ENCODE measurements at regions not wholly inside any gene's neighbourhood (a gene's known extent, or its start where the extent isn't known, plus 50 kb on each side); places are given as distances from the start of the nearest gene placed in this dataset.
A peak's percentile ranks its signal among the peaks of the same experiment; 100 is the strongest.

DNA sequence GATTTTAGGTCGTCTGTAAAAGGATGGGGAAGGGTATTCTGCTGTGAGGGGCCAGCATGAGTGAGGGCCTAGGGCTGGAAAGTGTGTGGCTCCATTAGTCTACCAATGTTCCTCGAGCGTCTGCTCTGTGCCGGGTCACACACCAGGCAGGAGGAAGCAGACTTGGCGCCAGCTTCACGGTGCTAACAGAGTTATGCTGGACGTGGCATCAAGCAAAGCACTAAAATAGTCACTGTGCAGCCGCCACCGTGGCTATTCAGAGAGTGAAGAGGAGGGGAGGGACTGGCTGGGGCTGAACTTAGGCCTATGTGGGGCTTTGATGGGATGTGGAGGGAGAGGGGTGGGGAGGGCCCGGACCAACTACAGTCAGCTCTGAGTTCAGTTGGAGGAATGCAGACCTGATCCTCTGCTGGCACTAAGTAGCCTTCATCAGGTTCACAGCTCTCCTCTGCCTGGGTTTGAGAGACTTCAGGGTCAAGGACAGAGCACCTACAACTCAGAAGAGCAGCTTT lies 83.9 kb upstream of the MSX1 start:
- DNase-seq = no peak
- intact Hi-C loops (cut with DNase I) = no loop called here

DNA sequence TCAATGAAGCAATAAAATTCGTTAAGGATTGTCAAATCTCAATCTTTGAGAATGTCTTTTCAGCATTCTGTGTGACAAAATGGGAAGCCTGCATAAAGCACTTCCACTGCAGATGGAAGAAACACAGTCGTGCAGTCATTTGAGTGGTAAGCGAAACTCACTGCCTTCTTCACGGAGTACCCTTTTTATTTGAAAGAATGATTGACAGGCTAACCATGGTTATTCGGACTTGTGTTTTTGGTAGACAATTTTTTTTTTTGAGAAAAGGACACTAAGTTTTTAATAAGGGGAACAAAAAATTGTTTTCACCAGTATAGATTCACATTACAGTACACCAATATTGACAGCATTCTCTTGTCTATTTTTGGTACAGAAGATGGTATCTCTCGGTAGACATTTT lies 86.9 kb upstream of the MSX1 start:
- DNase-seq = no peak
- intact Hi-C loops (cut with DNase I) = no loop called here

DNA sequence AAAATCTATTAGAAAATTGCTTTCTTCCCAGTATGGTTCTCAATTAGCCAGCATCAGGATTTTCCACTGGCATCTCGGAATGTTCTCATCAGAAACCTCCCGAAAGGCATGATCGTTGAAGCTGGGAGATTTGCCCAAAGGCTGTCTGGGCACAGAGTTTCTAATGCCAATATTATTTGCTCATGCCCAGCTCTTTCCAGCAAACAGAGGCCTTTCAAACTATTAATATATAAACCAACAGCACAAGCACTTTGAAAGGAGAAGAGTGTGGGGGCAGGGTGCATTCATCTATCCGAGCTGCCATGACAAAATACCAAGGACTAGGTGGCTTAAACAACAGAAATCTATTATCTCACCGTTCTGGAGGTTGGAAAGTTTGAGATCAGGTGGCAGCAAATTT lies 88.3 kb upstream of the MSX1 start:
- intact Hi-C loops (cut with DNase I) = no loop called here
- no peak for DNase-seq

DNA sequence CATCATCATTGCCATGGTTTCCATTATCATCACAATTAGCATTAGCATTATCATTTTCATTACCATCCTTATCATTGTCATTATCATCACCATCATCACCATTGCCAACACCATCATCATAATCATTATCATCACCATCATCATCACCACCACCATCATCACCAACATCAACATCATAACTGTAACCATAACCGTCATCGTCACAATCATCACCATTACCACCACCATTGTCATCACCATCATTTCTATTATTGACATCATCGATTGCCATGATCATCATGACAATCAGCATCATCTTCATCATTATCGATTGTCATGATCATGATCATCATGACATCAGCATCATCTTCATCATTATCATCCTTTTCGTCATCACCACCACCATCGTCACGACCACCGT lies 88.9 kb upstream of the MSX1 start:
- no peak for DNase-seq
- intact Hi-C loops (cut with DNase I) = no loop called here

DNA sequence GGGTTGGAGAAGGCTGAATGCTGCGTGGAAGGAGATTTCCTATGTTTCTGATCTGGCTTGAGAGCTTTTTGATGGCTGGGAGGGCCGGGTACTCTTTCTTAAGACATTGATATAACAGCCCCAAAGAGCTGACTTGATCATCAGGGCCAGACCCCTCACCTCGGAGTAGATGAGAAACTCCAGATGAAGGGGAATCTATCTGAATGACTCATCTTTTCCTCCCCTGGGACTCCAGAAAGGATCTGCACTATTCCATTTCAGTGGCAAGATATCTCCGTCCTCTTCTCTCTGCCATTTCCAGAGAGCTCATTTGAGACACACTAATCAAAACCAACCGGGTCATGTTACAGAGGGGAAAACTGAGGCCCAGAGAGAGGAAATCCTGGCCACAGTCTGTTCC lies 92.9 kb upstream of the MSX1 start:
- intact Hi-C loops (cut with DNase I) = no loop called here
- no peak for DNase-seq

DNA sequence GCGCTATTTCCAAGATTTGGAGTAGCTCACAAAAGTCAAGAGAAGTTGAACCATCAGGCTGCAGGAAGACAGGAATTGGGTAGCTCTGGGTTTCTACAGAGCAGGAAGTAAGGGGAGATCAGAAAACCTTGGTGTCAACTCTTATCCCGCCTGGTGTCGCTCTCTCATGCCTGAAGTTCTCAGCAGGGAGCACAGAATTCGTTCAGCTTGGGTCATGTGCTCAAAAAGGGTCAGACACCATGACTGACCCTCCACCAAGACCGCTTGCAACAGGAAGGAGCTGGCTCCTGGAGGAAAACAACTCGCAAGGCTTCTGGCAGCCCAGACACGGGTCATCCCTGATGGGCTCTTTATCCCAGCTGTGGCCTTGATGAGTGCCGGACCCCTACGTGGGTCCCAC lies 93.7 kb upstream of the MSX1 start:
- intact Hi-C loops (cut with DNase I) = no loop called here
- peak in 1 of 10 donors; percentile 19 for DNase-seq

DNA sequence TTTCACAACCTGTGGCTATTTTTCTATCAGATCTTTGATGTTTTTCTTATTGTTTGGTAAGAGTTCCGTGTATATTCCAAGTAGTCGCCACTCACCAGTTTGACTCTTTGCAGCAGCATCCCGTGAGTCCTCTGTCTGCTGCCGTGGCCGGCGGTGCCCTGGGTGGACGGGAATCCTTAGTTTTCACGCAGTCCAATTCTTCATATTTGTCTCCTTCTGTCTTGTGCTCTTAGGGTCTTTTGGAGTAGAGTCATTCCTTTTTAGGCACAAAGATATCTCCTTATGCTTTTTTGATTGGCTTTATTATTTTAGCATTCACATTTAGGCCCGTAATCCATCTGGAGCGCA lies 94.9 kb upstream of the MSX1 start:
- intact Hi-C loops (cut with DNase I) = no loop called here
- peak in 1 of 10 donors; percentile 55 for DNase-seq

DNA sequence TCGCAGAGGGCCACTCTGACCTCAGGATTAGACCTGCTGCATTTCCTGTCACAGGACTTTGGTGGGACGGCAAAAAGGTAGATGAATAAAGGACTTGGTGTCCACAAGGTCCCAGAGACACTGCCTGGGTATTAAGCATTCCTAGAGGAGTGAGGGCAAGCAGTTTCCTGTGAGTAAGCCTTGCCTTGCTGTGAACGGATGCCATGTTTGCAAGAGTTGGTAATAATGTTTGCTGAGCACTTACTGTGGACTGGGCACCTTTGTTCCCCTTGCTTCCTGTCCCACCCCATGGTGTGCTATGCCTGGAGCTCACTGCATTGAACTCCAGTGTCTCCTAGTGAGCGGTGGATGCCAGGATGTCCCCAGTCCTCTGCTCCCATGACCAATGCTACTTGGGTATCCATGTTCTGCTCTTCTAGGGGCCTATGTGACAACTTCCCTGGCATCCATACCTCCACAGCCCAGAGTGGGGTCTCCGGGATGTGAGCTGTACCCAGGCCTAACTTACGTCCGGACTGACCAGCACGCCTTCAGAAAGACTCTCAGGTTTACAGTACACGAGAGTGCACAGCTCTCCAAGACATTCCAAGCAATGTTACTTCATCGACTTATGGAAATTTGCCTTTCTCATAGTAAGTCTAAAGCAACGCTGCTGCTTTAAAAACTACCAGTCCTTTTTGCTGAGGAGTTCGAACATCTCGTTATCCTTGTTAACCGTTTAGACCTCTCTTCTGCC lies 95.5 kb upstream of the MSX1 start:
- intact Hi-C loops (cut with DNase I) = no loop called here
- DNase-seq = peak in 1 of 10 donors; percentile 12

DNA sequence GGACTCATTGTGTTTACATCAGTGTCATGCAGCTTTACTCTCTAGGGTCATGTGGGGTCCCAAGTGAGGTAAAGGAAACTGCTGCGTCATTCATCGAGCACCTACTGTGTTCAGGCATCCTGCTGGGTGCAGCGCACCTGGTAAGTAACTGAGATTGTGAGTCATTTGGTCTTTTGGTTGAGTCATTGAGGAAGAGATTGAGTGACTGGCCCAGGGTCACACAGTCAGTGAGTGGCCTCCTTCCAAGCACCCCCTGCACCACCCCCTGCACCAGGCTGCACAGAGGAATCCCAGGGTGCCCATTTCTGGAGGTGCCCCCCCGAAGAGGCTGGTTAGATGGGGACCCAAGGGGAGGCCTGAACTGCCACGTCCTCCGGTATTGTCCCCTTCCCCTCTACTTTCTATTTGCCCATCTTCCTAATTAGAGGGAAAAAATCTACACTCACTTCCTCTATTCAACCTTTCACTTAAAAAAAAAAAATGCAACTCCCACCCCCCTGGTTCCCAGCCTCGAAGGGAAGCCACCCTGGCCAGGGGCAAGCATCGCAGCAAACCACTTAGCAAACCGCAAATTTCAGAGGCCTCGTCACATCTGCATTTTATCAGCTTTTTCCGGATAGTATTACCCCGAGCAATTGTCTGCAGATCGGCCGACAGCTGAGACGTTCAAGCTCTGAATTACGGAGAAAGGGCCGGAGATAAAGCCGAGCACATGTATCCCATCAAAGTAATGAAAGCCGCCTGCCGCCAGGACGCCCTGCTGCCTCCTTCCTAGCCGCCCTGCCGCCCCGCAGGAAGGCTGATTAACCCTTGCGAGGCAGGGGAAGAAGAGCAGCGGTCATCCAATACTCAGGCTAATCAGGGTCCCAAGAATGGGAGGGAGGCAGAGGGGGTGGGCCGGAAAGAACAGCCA lies 96.3 kb upstream of the MSX1 start:
- DNase-seq = peak in 1 of 10 donors; percentile 42
- intact Hi-C loops (cut with DNase I) = no loop called here

DNA sequence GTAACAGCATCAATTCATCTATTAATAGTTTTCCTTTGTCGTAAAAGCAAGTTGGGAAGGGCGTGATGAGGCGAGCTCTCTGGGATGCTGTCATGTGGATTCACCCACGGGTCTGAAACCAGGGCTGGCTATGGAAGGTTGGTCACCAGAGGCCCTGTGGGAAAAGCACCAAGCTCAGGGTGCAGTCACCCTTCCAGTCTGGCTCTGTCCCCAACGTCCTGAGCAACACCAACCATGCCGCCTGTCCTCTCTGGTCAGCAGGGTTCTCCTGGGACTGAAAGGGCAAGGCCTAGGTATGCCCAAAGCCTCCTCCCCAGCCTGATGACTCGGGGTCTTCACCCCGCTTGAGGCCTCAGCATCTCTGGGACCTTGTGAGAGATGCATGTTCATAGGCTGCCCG lies 97.2 kb upstream of the MSX1 start:
- DNase-seq = peak in 1 of 10 donors; percentile 67
- intact Hi-C loops (cut with DNase I) = no loop called here

DNA sequence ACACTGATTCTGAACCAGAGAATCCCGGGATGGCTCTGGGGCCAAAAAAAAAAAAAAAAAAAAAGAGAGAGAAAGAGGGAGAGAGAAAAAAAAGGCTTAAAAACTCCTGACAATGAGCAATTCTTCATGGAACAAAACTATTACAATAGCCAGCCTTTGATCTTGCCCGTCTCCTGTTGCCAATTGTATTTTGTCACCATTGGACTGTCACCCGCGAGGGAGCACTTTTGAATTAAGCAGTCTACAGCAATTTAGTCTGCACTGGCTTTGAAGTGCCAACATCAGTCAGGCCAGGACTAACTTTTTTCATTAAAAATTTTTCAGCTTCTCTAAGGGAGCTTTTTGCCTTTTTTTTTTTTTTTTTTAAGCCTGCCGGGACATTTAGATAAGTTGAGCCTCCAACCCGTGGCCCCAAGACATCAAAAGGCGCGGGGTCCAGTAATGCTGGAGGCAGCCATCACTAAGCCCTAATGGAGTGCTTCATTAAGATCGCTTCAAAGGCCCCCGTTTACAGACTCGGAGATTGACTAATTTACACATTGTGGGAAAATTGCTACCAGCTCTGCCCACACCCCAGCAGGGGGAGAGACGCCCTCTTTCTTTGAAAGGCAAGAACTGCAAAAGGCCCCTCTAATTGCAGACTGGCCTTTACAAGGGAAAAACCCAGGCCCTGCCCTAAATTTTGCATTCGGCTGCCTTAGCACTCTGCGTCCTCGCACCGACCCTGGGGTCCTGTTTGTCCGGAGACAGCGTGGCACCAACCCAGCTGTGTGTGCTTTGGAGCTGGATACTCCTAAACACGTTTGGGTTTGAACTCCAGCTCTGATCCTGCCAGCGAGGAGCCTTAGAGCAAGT lies 98.1 kb upstream of the MSX1 start:
- intact Hi-C loops (cut with DNase I) = no loop called here
- DNase-seq = peak in 2 of 10 donors; percentile 23 to 80

DNA sequence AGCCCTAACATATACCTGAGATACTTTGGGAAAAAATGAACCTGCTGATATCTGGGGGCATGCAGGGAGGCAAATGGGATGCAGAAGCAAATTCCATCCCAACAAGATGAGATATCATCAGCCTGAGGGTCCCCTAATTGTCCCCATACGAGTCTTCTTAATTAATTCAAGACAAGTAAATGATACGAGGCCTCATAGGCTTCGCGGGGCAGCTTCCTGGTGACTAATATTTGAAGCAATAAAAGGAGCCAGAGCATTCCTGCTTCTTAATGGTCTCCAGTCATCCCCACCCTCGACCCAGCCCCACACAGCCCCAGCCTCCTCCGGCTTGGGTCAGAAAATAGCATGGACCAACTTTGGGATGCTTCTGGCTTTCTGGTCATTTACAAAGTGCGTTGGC lies 99.6 kb upstream of the MSX1 start:
- intact Hi-C loops (cut with DNase I) = no loop called here
- no peak for DNase-seq

DNA sequence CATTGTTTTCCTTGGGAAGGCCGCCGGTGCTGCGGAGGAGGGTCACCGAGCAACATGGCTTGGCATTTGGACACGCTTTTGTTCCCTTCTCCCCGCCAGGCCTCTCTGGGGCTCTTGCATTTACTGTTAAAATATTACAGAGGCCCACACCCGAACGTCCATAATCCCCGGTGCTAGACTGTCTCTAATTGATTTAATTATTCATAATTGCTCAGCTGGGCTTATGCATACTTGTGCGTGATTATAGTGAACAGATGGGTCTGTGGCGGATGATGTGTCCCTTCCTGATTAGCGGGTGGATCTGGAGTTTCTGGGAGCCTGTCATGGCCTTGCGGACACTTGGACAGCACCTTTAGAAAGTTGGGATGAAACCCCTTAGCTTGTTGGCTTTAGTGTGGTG lies 100.2 kb upstream of the MSX1 start:
- DNase-seq = peak in 1 of 10 donors; percentile 55
- intact Hi-C loops (cut with DNase I) = no loop called here

DNA sequence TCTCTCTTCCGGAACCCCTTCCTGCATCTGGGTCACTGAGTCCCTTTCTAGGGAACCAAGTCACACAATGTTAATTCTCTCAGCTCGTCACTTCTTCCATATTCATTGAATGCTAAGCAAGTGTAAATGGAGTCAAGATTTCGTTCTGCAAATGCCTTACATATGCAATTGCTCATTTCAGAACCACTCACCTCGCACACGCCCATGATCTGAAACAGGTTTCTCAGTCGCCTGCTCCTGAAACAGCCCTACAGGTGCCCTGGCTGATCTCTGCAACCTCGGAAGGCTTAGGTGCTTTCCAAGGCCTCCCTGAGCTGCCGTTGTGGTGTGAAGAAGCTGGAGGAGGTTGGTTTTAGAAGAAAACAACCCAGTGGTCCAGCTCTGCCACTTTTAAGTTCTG lies 100.8 kb upstream of the MSX1 start:
- intact Hi-C loops (cut with DNase I) = no loop called here
- peak in 1 of 10 donors; percentile 43 for DNase-seq

DNA sequence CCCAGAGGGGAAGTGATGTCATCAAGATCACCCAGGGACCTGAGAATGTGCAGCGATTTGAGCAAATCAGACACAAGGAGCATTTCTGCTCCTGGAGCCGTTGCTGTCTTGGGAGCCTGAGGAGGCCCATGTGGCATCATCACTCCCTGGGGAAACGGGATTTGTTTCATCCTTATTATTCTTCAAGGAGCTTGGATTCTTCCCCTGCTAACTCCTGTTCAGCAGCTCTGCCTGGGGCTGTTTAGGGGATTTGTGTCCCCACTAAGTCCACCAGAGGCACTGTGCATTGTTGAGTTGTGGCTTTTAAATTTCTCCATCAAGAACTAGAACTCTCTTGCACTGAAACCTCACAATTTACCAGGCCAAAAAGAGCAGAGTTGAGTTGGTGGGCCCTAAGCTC lies 104.2 kb upstream of the MSX1 start:
- DNase-seq = no peak
- intact Hi-C loops (cut with DNase I) = no loop called here

DNA sequence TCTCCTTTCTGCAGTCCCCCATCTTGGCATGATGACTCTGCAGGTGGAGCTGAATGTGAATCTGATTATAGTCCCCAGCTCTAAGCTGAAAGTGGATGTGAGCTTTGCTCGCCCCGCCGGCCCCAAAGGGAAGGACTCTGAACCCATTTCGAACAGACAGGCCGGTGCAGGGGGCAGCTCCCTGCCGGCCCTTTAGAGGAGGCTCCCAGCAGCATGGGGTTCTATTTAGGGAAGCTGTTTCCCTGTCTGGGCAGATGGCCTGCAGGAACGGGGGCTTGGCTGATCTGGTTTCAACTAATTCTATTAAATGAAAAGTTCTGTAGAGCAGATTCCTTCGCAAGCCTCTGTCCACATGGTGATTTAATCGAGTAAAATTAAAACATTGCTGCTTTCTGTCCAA lies 104.8 kb upstream of the MSX1 start:
- intact Hi-C loops (cut with DNase I) = no loop called here
- peak in 1 of 10 donors; percentile 53 for DNase-seq

DNA sequence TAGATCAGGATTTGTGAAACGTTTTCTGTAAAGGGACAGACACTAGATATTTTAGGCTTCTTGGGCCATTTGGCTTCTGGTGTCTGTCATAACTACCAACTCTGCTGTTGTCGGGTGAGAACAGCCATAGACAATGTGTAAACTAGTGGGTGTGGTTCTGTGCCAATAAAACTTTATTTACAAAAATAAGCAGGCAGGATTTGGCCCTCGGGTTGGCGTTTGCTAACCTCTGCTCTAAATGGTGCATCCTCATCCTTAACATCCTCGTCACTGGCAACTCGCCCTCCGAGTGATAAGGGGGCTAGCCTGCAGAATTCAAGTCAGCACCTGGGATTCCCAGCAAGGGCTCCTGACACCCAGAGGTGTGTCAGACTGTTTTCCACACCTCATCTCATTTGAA lies 105.8 kb upstream of the MSX1 start:
- peak in 1 of 10 donors; percentile 56 for DNase-seq
- intact Hi-C loops (cut with DNase I) = no loop called here

DNA sequence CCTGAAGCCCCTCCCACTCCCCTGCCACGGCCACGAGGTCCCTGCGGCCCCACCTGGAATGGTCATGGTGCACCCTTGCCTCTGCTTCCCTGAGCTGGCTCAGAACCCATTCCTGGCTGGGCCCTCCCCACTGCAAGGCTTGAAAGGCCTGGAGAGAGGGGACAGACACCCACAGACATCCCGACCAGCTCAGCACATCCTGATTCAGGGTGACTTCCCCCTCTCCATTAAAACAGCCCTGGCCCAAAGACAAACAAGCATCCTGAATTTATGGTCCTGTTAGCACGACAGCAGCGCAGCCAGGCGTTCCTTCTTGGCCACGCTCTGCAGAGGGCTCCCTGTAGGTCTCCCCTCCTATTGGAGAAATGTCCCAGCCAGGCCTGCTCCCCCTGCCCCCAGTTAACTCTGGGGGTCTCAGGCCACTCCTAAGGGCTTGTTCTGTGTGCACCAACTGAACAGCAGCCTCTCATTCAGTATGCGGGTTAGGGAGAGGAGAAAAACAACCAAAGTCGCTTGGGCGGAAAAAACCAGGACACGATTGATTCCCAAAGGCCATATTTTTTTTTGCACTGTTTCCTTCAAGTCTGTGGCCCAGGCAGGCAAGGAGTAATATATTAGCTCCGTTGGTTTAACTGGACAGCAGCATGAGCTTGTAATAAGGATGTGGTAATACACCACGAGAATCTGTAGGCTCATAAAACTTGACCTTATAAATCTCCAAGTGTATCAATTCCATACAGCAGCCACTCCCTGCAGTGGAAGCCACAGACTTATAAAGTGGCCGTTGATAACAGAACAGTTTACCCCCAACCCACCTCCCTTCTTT lies 106.7 kb upstream of the MSX1 start:
- intact Hi-C loops (cut with DNase I) = no loop called here
- peak in 1 of 10 donors; percentile 38 for DNase-seq

DNA sequence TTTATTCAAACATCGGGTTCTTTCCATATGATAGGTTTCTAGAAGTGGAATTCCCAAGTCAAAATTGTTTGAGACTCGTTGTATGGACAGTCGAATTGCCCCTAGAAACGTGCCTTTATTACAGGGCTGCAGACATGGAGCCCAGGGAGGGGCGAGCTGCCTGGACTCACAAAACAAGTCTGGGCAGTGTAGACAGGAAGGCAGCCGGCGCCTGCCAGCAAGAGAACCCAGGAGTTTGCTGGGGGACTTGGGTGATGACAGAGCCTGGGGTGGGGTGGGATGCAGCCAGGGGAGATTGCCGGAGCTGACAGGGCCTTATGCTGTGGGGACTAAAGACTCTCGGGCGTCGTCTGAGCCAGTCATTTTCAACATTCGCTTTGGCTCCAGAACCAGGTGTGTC lies 107.4 kb upstream of the MSX1 start:
- intact Hi-C loops (cut with DNase I) = no loop called here
- DNase-seq = peak in 1 of 10 donors; percentile 21

DNA sequence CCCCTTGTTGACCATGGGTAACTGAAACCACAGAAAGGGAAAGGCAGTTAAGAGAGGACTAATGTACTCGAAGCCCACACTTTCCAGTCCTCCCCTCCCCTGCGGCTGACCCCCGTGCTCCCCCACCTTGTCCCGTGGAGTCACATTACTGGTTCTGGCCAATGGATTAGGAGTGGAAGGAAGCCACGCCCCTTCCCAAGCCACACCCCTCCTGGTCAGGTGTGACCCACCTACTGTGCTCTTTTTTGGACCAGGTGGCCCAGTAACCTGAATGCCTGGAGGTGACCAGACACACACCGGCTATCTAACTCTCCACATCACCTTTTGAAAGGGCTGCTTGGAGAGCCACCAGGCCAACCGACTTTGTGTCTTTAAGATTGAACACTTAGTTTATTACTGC lies 109.3 kb upstream of the MSX1 start:
- intact Hi-C loops (cut with DNase I) = no loop called here
- DNase-seq = peak in 1 of 10 donors; percentile 51
